ENCODE measurements at regions not wholly inside any gene's neighbourhood (a gene's known extent, or its start where the extent isn't known, plus 50 kb on each side); places are given as distances from the start of the nearest gene placed in this dataset.

DNA sequence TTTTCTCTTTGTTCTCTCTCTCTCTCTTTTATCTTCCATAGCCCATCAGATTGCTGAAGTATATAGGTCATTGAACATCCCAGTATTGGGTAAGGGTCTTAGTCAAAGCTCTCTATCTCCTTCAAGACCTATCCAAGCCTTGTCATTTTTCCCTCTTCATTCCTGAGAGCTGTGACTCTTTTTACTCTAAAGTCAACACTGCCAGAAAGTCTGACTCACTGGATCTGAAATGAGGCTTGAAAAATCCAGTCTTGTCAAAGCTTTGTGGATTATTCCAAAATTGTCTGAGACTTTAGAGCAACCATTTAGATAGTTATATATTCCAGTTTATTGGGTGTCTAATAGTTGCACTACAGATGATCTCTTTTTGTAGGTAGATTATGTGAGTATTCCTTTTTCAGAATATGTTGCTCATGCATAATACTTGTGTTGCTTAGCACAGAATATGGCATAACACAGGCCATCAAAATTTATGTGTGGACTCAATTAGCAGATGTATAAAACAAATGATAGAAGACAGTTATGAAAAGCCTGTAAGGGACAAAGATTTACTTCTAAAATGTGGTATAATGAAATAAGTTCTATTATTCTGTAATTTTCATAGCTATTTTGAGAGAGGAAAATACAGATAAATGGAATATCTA is 389.3 kb upstream of the PCDH9 start:
- Histone ChIP-seq H3K9me3 (no peaks in the 10 kb centered on the region), H3K27ac (no peak overlapping the region), H3K4me3 (no peak overlapping the region), H3K4me1 (ENCODE audit: control insufficient read depth in 1 of 2, low read depth in 2 of 2) (no peaks in the 10 kb centered on the region), H3K36me3 (no peaks in the 10 kb centered on the region), H3K27me3 (replicated peaks; ENCODE audit: insufficient read depth) (no peaks in the 10 kb centered on the region)
- TF ChIP-seq, protein P1, sequence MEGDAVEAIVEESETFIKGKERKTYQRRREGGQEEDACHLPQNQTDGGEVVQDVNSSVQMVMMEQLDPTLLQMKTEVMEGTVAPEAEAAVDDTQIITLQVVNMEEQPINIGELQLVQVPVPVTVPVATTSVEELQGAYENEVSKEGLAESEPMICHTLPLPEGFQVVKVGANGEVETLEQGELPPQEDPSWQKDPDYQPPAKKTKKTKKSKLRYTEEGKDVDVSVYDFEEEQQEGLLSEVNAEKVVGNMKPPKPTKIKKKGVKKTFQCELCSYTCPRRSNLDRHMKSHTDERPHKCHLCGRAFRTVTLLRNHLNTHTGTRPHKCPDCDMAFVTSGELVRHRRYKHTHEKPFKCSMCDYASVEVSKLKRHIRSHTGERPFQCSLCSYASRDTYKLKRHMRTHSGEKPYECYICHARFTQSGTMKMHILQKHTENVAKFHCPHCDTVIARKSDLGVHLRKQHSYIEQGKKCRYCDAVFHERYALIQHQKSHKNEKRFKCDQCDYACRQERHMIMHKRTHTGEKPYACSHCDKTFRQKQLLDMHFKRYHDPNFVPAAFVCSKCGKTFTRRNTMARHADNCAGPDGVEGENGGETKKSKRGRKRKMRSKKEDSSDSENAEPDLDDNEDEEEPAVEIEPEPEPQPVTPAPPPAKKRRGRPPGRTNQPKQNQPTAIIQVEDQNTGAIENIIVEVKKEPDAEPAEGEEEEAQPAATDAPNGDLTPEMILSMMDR (IDR thresholded peaks at IDR 0.05), result no peak
- ATAC-seq (ENCODE audit: insufficient number of reproducible peaks, low FRiP score, low read depth) (no peak), DNase-seq (ENCODE audit: low spot score) (no peak)

DNA sequence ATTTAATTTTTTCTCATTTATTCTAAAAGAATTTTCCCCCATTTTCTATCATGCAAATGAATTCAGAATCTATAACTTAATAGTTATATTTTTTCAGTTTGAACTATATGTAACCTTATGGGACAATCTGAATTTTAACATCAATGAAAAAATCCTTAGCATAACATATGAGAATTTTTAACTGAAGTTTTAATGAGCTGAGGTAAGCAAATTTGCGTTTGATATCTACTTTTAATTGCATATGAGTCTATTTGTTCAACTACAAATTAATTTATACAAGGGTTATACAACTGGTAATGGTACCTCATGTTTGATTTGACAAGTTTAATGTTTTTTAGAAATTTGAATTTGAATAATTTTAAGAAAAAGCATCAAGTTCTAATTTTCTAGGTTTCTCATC is 384.4 kb upstream of the PCDH9 start:
- TF ChIP-seq, protein P1 (IDR thresholded peaks at IDR 0.05), result no peak

DNA sequence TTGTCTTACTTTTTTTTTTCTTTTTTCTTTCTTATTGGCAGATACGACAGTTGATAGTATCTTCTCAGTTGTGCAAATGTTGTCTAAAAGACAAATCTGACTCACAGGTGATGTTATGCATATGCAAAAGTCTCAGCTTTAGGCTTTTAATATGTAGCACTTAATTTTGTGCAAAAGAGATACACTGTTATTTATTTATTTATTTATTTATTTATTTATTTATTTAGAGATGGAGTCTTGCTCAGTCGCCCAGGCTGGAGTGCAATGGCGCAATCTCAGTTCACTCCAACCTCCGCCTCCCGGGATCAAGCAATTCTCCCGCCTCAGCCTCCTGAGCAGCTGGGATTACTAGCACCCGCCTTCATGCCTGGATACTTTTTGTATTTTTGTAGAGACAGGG is 383.9 kb upstream of the PCDH9 start:
- Histone ChIP-seq H3K27ac (no peak overlapping the region), H3K27me3 (replicated peaks; ENCODE audit: insufficient read depth) (no peaks in the 10 kb centered on the region), H3K4me1 (ENCODE audit: control insufficient read depth in 1 of 2, low read depth in 2 of 2) (no peaks in the 10 kb centered on the region), H3K4me3 (no peak overlapping the region), H3K9me3 (no peaks in the 10 kb centered on the region), H3K36me3 (no peaks in the 10 kb centered on the region)
- ATAC-seq (ENCODE audit: insufficient number of reproducible peaks, low FRiP score, low read depth) (no peak), DNase-seq (ENCODE audit: low spot score) (no peak)
- TF ChIP-seq, protein P1 (IDR thresholded peaks at IDR 0.05), result no peak

More for the DNA sequence above, 384.4 kb upstream of the PCDH9 start:
- Histone ChIP-seq H3K4me1 (ENCODE audit: control insufficient read depth in 1 of 2, low read depth in 2 of 2) (no peaks in the 10 kb centered on the region), H3K27me3 (replicated peaks; ENCODE audit: insufficient read depth) (no peaks in the 10 kb centered on the region), H3K9me3 (no peaks in the 10 kb centered on the region), H3K27ac (no peak overlapping the region), H3K36me3 (no peaks in the 10 kb centered on the region), H3K4me3 (no peak overlapping the region)
- ATAC-seq (ENCODE audit: insufficient number of reproducible peaks, low FRiP score, low read depth), result no peak
- no peak for DNase-seq (ENCODE audit: low spot score)

DNA sequence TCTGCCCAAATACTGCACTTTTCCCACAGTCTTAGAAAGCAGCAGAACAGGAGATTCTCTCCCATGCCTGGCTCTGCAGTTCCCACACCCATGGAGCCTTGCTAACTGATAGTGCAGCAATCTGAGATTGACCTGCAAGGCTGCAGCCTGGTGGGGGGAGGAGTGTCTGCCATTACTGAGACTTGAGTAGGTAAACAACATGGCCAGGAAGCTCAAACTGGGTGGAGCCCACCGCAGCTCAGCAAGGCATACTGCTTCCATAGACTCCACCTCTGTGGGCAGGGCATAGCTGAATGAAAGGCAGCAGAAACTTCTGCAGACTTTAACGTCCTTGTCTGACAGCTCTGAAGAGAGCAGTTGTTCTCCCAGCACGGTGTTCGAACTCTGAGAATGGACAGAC is 358.5 kb upstream of the PCDH9 start:
- ATAC-seq (ENCODE audit: insufficient number of reproducible peaks, low FRiP score, low read depth) (no peak), DNase-seq (ENCODE audit: low spot score) (no peak)
- Histone ChIP-seq H3K9me3 (no peaks in the 10 kb centered on the region), H3K4me3 (no peak overlapping the region), H3K27ac (no peak overlapping the region), H3K36me3 (no peaks in the 10 kb centered on the region), H3K4me1 (ENCODE audit: control insufficient read depth in 1 of 2, low read depth in 2 of 2) (no peaks in the 10 kb centered on the region), H3K27me3 (replicated peaks; ENCODE audit: insufficient read depth) (no peaks in the 10 kb centered on the region)
- TF ChIP-seq, protein P1 (IDR thresholded peaks at IDR 0.05), result no peak

DNA sequence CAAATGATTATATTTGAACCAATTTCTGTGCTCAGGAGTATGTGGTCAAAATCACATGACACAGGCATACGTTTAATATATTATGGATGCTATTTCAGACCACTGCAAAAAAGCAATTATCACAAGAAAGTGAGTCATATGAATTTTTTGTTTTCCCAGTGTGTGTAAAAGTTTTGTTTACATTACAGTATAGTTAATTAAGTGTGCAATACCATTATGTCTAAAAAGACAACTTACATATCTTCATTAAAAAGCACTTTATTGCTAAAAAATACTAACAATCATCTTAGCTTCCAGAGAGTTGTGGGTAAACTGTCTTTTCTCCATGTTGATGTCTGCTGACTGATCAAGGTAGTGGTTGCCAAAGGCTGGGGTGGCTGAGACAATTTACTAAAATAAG is 347.2 kb upstream of the PCDH9 start:
- DNase-seq (ENCODE audit: low spot score) (no peak), ATAC-seq (ENCODE audit: insufficient number of reproducible peaks, low FRiP score, low read depth) (no peak)
- Histone ChIP-seq H3K36me3 (no peaks in the 10 kb centered on the region), H3K9me3 (no peaks in the 10 kb centered on the region), H3K27me3 (replicated peaks; ENCODE audit: insufficient read depth) (no peaks in the 10 kb centered on the region), H3K4me1 (ENCODE audit: control insufficient read depth in 1 of 2, low read depth in 2 of 2) (no peaks in the 10 kb centered on the region), H3K27ac (no peak overlapping the region), H3K4me3 (no peak overlapping the region)
- TF ChIP-seq, protein P1 (IDR thresholded peaks at IDR 0.05), result no peak
